ENCODE measurements at regions not wholly inside any gene's neighbourhood (a gene's known extent, or its start where the extent isn't known, plus 50 kb on each side); places are given as distances from the start of the nearest gene placed in this dataset.

- TF ChIP-seq CTCF (IDR thresholded peaks at IDR 0.05; ENCODE audit: poor library complexity, severe bottlenecking) (no peak), REST (IDR thresholded peaks at IDR 0.05; ENCODE audit: borderline replicate concordance) (no peak), EZH2 (IDR thresholded peaks at IDR 0.05; ENCODE audit: borderline replicate concordance, insufficient read depth, low read length, poor library complexity, severe bottlenecking) (no peak), POLR2AphosphoS5 (IDR thresholded peaks at IDR 0.05) (no peak), EP300 (conservative IDR thresholded peaks at IDR 0.05; ENCODE audit: poor library complexity, severe bottlenecking) (no peak), RAD21 (conservative IDR thresholded peaks at IDR 0.05) (no peak), MXI1 (conservative IDR thresholded peaks at IDR 0.05; ENCODE audit: poor library complexity, severe bottlenecking) (no peak), TAF1 (IDR thresholded peaks at IDR 0.05; ENCODE audit: low read depth) (no peak), SMC3 (conservative IDR thresholded peaks at IDR 0.05; ENCODE audit: poor library complexity) (no peak)
Observed at GRCh38 chr3:147540921-147541320, 131.8 kb downstream of the ZIC1 start.
